NAMALWA (cell line): ENCODE measurements at regions not wholly inside any gene's neighbourhood (a gene's known extent, or its start where the extent isn't known, plus 50 kb on each side); places are given as distances from the start of the nearest gene placed in this dataset.
"Not testable (repeated sequence)": the region's sequence is repeated elsewhere in the genome, so short reads cannot be mapped to it uniquely, and the experiment has no call there.

Source experiments
- DNase-seq: peaks from one replicate; pipeline ENCODE4 v3.0.0-alpha.2; 2015; ENCODE audit warnings: low spot score

DNA sequence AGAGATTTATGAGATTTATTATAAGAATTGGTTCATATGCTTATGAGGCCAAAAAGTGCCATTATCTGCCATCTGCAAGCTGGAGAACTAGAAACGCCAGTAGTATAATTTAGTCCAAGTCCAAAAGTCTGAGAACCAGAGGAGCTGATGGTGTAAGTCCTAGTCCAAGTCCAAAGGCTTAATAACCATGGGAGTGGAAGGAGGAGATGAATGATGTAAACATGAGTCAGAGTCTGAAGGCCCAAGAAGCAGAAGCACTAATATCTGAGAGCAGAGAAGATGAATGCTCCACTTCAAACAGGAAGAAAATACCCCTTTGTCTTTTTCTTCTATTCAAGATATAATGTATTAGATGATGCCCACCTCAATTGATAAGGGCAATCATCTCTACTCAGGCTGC lies 185.7 kb downstream of the CGGBP1 start:
- no peak for DNase-seq

DNA sequence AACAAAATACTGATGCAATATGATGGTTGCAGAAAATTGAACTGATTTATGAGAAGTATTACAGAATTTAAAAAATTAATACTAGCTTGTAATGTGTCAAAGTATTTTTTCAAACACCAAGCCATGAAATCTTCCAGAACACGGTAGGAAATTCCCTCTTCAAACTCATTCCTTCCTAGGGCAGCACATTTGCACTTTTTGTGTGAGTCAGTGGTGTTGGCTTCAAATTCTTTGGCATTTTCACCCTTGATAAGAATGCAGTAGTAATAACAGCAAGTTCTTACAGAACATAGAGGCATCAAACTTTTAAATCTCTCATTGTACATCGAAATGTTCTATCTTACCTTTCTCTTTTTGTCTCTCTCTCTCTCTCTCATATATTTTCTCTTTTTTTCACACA lies 191.8 kb downstream of the CGGBP1 start:
- DNase-seq = no peak

DNA sequence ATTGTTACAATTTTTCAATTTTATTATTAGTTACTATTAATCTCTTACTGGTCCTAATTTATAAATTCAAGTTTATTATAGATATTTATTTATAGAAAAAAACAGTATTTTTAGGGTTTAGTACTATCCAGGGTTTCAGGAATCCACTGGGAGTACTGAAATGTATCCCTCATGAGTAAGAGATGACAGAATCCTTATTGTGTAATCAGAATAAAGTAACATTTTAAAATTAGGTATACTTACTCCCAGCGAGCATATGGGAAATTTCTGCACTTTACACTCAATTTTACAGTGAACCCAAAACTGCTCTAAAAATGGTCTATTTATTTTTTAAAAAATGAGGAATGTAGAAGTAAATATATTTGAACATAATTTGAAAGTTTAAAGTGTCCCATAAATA lies 202.7 kb downstream of the CGGBP1 start:
- no peak for DNase-seq

DNA sequence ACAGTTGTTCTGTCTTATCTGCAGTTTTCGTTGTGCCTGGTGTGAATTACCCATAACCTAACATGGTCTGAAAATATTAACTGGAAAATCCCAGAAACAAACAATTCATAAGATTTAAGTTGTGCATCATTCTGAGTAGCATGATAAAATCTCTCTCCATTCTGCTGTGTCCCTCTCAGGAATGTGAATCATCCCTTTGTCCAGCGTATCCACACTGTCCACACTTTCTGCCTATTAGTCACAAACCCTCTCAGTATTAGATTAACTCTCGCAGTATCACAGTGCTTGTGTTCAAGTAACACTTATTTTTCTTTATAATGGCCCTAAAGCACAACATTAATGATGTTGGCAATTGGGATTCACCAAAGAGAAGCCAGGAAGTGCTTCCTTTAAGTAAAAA lies 203.2 kb downstream of the CGGBP1 start:
- no peak for DNase-seq

DNA sequence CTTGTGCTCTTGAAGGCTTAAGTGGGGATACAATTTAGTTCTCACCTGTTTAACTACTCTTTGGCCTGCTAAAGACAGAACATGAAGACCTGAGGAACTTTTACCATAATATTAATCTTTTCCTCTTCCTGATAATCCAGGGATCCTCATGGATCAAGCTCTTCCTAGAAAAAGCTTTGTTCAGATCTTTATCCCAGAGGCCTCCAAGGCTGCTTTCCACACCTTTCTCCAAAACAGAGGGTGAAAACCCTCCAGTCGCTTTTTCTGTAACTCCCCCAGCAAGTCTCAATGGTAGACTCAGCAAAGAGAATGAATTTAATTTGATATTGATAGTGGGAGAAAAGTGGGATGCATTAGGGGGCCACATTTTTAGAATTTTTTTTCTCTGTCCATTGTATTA lies 203.6 kb downstream of the CGGBP1 start:
- DNase-seq = no peak

DNA sequence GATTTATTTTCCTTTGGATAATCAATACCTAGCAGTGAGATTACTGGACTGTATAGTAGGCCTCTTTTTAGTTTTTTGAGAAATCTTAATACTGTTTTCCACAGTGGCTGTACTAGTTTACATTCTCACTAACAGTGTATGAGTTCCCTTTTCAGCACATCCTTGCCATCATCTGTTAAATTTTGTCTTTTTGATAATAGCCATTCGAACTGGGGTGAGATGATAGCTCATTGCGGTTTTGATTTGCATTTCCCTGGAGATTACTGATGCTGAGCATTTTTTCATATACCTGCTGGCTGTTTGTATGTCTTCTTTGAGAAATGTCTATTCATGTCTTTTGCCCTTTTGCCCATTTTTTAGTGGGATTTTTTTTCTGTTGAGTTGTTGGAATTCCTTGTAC lies 210.8 kb downstream of the CGGBP1 start:
- no peak for DNase-seq

DNA sequence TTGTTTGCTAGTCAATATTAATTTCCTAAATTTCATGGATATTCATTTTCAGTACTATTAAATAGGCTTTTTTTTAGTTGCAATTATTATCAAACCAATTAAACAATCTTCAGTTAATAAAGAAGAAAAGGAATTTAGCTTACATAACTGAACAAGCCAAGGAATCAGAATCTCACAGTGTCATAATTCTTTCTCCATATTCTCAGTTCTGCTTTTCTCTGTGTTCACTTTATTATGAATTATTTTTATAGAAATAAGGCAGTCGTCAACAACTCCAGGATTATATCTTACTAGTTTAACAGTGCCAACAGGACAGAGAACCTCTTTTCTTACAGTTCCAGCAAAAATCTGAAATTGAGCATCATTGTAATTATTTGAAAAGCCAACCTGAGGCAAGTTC lies 221.7 kb downstream of the CGGBP1 start:
- no peak for DNase-seq

DNA sequence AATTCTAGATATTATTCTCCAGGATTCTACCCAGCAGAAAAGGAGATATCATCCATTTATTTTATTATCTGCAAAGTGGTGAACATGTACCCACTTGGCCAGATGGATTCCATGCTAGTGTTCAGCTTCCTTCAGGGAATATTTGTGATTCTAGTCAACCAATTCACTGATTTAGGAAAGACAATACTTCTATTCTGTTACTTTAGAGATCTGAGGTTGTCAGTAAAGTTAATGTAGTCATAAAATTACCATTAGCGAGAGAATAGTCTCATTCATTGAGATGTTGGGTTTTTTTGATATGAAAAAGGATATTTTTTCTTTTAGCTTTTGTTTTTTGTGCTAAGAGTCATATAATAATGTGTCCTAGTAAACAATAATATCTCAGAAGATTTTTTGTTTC lies 222.8 kb downstream of the CGGBP1 start:
- DNase-seq = no peak

DNA sequence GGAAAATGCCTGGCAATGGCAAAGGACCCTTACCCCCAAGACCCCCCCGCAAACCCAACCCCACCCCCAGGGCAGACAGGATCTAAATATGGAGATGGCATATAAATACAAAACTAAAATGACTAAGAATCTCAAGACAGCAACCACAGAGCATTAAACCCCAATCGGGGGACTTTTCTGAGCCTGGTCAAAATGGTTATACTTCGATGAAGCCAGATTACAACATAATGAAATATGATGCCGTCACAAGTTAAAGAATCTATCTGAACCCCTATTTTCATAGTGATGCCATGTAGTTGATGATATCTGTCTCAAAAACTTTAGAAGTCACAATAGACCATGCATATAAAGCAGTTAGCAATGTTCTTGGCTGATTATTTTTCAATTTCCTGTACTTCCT lies 223.6 kb downstream of the CGGBP1 start:
- no peak for DNase-seq

DNA sequence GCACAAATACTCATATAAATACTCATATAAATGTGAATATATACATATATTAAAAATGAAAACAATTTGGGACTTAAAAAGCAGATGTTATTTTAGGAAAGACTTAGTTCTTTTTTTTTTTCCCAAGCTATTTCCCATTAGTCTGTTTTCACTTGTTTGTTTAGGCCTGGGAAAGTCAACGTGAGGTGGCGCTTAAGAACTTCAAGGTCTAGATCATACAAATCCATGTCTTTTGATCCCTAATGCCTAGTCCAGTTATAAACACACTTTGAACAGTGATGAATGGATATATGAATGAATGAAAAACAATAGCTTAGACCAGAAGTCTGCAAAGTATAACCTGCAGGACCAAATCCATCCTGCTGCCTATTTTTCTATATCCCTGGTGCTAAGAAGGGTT lies 224.5 kb downstream of the CGGBP1 start:
- DNase-seq = no peak

DNA sequence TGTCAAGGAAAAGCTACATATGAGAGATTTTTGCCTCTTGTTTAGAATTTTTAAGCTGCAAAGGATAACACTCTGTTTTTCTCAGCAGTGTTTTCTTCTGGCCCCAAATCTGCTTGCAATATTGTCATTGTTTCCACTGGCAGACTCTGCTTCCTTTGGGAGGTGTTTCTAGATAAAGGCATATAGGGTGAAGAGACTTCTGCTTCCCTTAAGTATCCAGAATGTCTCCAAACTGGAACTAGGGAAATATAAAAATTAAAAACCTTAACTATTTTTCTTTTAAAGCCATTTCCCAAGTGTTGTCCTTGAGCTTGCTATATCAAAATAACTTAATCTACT lies 225.8 kb downstream of the CGGBP1 start:
- DNase-seq = no peak

DNA sequence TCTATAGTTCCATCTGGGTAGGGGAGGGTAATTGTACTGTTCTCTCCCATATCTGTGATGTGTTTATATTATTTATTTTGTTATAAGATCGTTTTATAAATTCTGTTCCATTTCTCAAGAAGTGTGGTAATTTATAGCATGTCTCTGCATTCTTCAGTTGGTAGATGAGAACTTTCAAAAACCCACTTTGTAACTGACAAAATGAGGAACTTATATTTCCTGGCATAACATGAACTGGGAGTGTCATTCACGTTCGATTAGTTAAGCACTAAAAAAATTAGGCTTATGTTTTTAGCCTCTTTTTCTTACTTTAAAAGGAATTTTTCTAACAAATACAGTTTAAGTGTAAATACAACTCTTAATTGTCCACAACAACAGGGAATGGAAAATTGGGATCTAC lies 230.8 kb downstream of the CGGBP1 start:
- DNase-seq = no peak

DNA sequence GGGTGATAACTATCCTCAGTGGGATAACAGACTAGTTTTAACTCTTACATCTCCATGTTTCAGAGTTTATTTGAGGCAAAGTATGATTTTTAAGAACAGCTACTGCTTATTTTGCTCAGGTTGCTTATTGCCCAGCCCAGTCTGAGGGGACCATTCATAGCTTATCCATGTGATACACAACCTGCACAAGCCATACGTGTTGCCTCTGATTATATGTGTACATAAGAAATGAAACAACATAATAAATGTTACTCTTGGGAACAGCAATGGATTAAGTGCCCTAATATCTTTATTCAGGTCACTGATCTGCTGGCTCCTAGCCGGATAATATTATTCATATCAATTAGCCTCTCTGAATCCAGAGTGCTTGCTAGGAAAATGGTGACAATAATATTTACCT lies 236.2 kb downstream of the CGGBP1 start:
- no peak for DNase-seq

DNA sequence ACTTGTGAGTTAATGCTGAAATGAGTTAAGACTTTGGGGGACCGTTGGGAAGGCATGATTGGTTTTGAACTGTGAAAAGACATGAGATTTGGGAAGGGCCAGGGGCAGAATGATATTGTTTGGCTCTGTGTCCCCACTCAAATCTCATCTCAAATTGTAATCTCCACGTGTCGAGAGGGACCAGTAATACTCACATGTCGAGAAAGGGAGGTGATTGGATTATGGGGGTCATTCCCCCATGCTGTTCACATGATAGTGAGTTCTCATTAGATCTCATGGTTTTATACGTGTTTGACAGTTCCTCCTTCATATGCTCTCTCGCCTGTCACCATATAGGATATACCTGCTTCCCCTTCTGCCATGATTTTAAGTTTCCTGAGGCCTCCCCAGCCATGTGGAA lies 245.3 kb downstream of the CGGBP1 start:
- DNase-seq = not testable (repeated sequence)

DNA sequence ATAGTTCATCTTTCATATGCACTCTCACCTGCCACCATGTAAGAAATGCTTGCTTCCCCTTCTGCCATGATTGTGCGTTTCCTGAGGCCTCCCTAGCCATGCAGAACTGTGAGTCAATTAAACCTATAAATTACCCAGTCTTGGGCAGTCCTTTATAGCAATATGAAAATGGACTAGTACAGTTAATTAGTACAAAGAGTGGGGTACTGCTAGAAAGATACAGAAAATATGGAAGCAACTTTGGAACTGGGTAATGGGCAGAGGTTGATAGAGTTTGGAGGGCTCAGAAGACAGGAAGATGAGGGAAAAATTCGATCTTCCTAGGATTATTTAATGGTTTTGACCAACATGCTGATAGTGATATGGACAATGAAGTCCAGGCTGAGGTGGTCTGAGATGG lies 246.9 kb downstream of the CGGBP1 start:
- DNase-seq = no peak

DNA sequence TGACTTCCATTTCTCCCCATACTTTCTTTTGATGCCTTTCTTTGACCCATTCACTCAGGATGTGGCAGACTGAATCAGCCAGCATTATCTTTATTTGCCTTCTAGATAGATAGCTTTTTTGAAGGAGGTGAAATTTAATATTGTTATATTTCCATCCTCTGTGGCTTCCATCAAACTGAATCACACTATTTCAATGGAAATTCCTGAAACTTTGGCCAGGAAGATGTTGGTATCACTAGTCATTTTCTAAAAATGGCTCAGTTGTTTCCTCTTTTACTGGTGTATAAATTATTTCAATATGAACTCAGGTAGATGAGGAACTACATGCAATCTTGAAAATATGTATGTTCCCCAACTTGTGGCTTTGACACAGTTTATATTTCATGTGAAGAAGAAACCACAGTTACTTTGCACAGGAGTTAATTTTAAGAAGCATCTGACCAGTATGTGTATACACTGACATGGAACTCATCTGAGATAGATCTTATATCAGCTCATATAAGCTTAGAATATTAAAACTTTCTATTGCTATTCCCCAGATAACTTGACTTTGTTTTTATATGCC lies 248.3 kb downstream of the CGGBP1 start:
- no peak for DNase-seq

DNA sequence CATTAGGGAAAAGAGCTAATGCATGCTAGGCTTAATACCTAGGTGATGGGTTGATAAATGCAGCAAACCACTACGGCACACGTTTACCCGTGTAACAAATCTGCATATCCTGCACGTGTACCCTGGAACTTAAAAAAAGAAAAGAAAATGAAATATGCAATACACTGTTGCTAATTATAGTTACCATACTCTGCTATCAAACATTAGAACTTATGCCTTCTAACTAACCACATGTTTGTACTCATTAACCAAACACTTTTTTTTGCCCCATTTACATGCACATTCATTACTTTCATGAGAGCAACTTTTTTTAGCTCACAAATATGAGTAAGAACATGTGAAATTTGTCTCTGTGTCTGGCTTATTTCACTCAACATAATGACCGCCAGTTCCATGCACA lies 253.1 kb downstream of the CGGBP1 start:
- DNase-seq = no peak

DNA sequence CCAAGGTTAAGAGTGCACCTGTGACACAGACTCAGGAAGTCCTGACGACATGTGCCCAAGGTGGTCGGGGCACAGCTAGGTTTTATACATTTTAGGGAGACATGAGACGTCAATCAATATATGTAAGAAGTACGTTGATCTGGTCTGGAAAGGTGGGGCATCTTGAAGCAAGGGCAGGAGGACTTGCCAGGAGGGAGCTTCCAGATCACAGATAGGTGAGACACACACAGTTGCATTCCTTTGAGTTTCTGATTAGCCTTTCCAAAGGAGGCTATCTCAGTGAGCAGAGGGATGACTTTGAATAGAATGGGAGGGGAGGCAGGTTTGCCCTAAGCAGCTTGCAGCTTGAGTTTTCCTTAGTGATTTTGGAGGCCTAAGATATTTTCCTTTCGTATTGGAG lies 257.4 kb downstream of the CGGBP1 start:
- no peak for DNase-seq

DNA sequence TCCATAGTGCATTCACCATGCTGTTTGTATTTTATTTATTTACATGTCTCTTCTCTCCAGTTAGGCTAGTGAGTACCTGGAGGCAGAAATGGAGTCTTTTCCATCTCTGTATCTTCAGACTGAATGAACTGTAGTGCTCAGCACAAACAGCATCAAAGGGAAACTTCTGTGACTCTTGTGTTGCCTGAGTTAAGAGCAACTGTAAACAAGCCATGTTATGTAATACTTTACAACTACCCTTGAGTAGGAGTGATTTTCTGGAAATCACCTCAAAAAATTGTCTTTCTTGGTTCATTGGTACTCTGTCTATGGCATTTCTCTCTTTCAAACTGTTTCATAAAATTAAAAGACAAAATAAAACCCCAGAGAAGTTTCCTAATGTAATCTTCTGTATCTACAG lies 258.3 kb downstream of the CGGBP1 start:
- no peak for DNase-seq

DNA sequence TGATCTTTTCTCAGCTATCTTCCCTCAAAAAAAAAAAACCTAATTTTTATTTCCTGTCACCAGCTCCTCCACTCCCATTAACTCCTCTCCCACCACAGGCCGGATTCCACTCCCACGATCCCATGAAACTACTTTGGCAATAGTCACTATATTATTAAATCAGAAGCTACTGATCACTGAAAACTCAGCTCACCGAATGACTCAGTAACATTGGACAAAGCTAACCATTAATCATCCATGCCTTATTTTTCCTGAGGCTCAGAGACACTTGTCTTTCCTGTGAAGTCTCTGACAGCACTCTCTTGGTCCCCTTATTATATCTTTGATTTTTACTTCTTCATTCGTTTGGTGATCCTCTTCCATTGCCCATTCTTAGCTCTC lies 260.2 kb downstream of the CGGBP1 start:
- no peak for DNase-seq

DNA sequence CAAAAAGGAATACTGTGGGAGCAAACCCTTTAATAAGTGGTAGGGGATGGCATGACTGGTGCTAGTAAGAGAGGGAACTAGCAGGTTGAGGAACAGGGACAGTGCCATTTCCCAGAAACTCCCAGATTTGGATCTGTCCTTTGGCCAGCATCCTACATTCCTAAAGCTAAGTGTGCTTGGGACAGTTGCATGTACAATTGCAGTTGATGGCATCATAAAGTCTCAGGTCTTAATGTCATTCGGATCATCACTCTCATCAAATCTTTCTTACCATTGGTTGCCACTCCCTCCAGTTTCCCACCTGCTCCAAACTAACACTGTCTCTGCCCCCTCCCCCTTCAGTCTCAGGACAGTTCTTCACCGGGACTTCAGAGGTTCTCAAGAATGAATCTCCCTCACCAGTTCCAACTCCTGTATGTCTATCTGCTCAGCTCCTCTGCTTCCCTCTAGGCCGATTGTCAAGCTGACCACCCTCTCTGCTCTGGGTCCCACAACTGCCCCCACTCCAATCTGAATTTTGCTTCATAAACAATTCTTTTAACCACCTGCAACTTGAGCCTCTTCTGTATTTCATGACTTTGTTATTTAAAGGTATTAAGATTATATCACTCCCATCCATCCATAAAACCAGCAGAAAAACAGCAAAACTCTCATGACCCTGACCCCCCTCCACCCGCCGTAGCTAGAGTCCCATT lies 260.8 kb downstream of the CGGBP1 start:
- no peak for DNase-seq

DNA sequence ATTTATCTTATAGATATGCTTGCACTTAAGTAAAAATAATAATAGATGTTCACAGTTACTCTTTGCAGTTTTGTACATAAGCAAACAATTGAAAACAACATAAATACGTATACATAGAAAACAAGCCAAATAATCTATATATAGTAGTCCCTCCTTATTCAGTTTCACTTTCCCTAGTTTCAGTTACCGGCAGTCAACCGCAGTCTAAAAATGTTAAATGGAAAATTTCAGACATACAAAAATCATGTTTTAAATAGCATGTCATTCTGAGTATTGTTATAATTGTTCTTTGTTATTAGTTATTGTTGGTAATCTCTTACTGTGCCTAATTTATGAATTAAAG lies 262.0 kb downstream of the CGGBP1 start:
- no peak for DNase-seq

DNA sequence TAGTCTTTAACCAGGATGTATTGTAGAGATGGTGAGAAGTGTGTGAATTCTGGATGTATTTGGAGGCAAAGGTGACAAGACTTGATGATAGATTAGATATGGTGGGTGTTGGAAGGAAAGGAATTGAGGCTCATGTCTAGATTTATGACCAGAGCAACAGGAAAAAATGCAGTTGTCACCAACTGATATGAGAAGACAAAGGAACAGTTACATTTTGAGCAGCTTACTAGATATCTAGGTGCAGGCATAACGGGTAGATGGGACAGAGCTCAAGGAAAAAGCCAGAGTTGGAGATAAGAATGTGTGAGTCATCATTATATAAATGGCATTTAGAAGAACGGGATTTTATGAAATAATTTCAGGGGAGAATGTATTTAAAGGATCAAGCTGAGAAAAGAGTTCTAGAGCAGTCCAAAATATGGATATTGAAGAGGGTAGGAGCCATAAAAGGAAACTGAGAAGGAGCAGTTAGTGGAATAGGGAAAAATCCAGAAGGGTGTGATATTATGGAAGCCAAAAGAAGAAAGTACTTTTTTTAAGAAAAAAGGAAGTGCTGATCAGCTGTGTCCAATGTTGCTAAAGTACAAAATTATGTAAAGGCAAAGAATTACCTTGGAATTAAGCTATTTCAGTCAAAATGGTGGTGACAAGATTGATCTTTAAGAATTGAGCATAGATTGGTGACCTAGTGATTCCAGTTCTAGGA lies 262.5 kb downstream of the CGGBP1 start:
- DNase-seq = no peak

DNA sequence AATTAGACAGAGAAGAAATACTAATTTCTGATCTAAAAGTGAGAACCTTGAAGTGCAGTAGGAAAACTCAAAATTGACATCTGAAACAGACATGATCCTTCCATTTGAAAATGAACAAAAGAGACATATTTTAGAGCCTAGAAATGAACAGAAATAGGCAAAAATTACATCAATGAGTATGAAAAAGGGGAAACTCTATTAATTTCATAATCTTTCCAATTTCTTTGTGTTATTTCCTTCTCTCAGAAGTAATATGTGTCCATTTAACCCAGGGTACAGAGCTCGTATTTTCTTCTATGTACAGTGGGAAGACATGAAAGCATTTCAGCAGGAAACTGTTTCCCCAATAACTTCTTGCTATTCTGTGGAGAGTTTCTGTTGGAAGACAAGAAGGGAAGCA lies 263.1 kb downstream of the CGGBP1 start:
- DNase-seq = no peak
